ENCODE measurements at regions not wholly inside any gene's neighbourhood (a gene's known extent, or its start where the extent isn't known, plus 50 kb on each side); places are given as distances from the start of the nearest gene placed in this dataset.

DNA sequence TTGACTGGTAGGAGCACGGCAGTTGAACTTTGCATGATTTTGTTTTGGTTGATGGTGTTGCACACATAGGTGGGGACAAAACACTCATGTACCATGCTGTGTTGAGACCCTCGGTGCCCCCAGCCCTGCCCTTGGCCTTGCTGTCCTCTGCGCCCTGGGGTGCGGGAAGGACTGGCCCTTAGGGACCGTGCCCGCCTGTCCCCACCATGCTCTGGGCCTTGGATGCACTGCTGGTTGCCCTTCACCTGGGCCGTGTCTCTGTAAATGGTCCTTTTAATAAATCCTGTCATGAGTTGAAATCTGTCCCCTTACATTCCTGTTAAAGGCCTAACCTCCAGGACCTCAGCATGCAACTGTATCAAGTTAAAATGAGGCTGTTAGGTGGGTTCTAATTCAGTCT is 102.3 kb upstream of the ANO1 start:
- Histone ChIP-seq H3K4me1 (ENCODE audit: control insufficient read depth, insufficient read depth, low read length) (peaks cover 5% of the 10 kb centered on the region), H3K36me3 (ENCODE audit: control insufficient read depth, insufficient read depth, low read length, severe bottlenecking) (no peaks in the 10 kb centered on the region), H3K4me3 (ENCODE audit: low read length) (no peak overlapping the region), H3K9ac (ENCODE audit: low read length) (no peak overlapping the region), H3K27me3 (replicated peaks; ENCODE audit: control insufficient read depth, insufficient read depth, low read length) (peaks cover 56% of the 10 kb centered on the region), H3K9me3 (ENCODE audit: control insufficient read depth, low read length) (peaks cover under 1% of the 10 kb centered on the region)
- DNase-seq (ENCODE audit: low read depth): no peak

DNA sequence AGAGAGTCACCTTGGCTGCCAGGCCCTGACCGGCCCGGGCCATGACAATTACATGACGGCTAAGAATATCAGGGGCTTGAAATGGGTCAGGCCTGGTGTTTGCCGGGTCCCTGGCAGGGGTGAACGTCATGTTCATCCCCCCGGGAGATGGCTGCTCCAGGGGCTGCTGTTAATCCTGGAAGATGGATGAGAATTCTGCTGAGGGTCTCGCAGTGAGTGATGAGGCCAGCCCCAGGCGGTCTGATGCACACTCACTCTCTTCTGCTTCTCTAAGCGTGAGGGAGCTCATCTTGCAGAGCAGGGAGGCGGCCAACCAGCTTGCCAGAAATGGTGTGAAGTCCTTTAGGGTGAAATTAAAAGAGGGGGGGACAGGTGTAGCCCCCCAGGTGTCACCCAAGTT is 101.3 kb upstream of the ANO1 start:
- DNase-seq (ENCODE audit: low read depth): no peak
- Histone ChIP-seq H3K27me3 (replicated peaks; ENCODE audit: control insufficient read depth, insufficient read depth, low read length) (peaks cover 57% of the 10 kb centered on the region), H3K36me3 (ENCODE audit: control insufficient read depth, insufficient read depth, low read length, severe bottlenecking) (no peaks in the 10 kb centered on the region), H3K4me1 (ENCODE audit: control insufficient read depth, insufficient read depth, low read length) (peaks cover 5% of the 10 kb centered on the region), H3K9ac (ENCODE audit: low read length) (no peak overlapping the region), H3K9me3 (ENCODE audit: control insufficient read depth, low read length) (no peaks in the 10 kb centered on the region), H3K4me3 (ENCODE audit: low read length) (no peak overlapping the region)

DNA sequence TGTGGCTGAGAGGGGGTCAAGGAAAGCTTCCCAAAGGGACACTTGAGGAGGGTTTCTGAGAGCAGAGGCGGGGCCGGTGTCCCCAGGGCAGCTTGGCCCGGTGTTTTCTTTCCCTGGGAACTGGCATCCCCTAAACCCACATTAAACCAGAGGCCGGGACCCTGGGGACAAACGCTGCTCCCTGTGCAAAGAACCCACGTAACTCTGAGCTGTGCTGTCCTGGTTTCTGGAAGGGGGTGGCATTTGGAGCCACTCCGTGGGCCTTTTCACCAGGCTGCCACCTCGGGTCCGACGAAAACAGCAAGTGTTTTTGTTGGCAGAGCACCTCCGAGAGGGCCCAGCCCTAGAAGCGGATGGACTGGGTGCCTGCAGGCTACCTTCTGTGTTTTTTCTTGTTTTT is 100.2 kb upstream of the ANO1 start:
- H3K27me3 ChIP-seq (replicated peaks; ENCODE audit: control insufficient read depth, insufficient read depth, low read length): peaks cover 60% of the 10 kb centered on the region

DNA sequence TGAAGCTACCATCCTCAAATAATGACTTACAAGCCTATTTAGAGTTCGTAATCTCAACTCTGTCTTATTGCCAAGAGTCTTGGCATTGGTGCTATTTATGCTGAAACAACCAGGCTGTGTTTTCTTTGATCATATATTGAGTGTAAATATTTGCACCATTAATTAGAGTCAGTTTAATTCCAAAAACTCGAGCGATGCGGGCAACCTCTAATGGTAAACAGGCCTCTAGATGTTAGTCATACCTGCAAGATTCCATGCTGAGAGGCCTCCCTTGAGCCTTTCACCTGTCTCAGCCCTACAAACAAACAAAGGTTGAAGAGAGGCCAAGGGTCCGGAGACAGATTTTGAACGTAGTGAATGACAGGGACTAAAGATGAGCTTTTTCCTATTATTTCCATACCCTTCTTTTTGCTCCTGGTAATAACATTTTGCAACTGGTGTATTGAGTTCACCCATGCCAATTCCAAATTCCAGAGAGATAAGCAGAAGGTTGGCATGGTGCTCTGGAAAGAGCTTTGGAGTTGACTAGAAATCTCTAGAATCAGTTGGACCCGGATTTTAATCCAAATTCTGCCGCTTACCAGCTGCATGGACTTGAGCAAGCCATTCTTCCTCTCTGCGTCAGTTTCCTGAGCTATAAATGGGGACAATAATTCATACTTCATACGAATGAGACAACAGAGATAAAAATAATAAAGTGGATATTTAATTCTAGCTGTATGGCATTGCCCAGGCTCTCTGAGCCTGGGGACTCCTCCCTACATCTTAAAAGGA is 99.1 kb upstream of the ANO1 start:
- no peaks in the 10 kb centered on the region for H3K9me3 ChIP-seq (ENCODE audit: control insufficient read depth, low read length)

More for the DNA sequence above, 100.2 kb upstream of the ANO1 start:
- Histone ChIP-seq H3K4me3 (ENCODE audit: low read length) (no peak overlapping the region), H3K9me3 (ENCODE audit: control insufficient read depth, low read length) (no peaks in the 10 kb centered on the region), H3K4me1 (ENCODE audit: control insufficient read depth, insufficient read depth, low read length) (peaks cover 5% of the 10 kb centered on the region), H3K9ac (ENCODE audit: low read length) (no peak overlapping the region), H3K36me3 (ENCODE audit: control insufficient read depth, insufficient read depth, low read length, severe bottlenecking) (no peaks in the 10 kb centered on the region)
- no peak for DNase-seq (ENCODE audit: low read depth)

DNA sequence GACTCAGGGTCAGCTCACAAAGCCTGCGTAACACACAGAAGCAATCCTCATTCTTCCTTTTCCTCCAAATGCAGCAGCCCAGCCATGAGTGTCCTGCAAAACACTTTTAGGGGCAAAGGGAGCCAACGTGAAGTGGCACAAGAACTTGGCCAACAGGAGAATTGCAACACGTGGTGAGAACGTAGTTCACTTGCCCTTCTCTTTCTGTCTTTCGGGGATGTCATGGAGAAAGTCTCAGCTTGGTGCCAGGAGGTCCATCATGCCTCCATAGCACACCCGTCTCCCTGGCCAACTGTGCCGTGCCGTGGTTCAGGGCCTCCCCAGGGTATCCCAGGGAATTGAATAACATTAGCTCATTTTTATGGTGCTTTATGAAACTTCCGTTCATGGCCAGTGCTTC is 98.5 kb upstream of the ANO1 start:
- peaks cover 5% of the 10 kb centered on the region for H3K4me1 ChIP-seq (ENCODE audit: control insufficient read depth, insufficient read depth, low read length)
- DNase-seq (ENCODE audit: low read depth): no peak
- H3K9ac ChIP-seq (ENCODE audit: low read length): no peak overlapping the region
- no peak overlapping the region for H3K4me3 ChIP-seq (ENCODE audit: low read length)
- no peaks in the 10 kb centered on the region for H3K36me3 ChIP-seq (ENCODE audit: control insufficient read depth, insufficient read depth, low read length, severe bottlenecking)
- peaks cover 71% of the 10 kb centered on the region for H3K27me3 ChIP-seq (replicated peaks; ENCODE audit: control insufficient read depth, insufficient read depth, low read length)
- no peaks in the 10 kb centered on the region for H3K9me3 ChIP-seq (ENCODE audit: control insufficient read depth, low read length)

More for the DNA sequence above, 99.1 kb upstream of the ANO1 start:
- H3K4me1 ChIP-seq (ENCODE audit: control insufficient read depth, insufficient read depth, low read length): peaks cover 5% of the 10 kb centered on the region
- no peak overlapping the region for H3K9ac ChIP-seq (ENCODE audit: low read length)
- DNase-seq (ENCODE audit: low read depth): no peak
- no peak overlapping the region for H3K4me3 ChIP-seq (ENCODE audit: low read length)
- no peaks in the 10 kb centered on the region for H3K36me3 ChIP-seq (ENCODE audit: control insufficient read depth, insufficient read depth, low read length, severe bottlenecking)
- peaks cover 70% of the 10 kb centered on the region for H3K27me3 ChIP-seq (replicated peaks; ENCODE audit: control insufficient read depth, insufficient read depth, low read length)

DNA sequence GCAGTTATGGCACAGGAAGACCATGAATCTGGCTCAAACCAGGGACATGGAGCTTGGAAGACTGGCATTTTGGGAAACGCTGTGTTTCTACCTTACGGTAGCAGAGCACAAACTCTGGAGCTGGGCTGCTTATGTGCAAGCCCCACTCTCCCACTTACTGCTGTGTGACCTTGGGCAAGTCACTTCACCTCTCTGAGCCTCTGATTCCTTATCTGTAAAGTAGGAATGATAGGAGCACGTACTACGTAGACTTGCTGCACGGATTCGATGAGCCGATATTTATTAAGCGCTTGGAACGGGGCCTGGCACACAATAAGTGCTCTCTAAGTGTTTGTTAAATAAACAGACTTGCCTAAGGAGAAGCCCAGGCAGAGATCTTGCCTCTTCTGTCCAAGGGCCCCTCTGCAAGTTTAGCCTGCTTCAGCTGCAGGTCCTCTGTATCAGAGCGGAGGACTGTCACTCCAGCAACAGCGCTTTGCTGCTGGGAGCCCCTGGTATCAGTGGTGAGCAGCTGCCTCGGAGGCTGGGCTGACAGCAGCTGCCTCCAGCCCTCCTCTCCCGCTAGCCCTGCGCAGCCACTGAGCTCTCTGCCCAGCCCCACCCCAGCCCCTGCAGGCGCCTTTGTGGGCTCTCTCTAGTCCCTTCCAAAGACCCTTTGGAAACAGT is 96.9 kb upstream of the ANO1 start:
- Histone ChIP-seq H3K9ac (ENCODE audit: low read length) (no peak overlapping the region), H3K9me3 (ENCODE audit: control insufficient read depth, low read length) (no peaks in the 10 kb centered on the region), H3K4me3 (ENCODE audit: low read length) (no peak overlapping the region), H3K4me1 (ENCODE audit: control insufficient read depth, insufficient read depth, low read length) (peaks cover 5% of the 10 kb centered on the region), H3K27me3 (replicated peaks; ENCODE audit: control insufficient read depth, insufficient read depth, low read length) (peaks cover 68% of the 10 kb centered on the region), H3K36me3 (ENCODE audit: control insufficient read depth, insufficient read depth, low read length, severe bottlenecking) (no peaks in the 10 kb centered on the region)
- DNase-seq (ENCODE audit: low read depth): no peak

DNA sequence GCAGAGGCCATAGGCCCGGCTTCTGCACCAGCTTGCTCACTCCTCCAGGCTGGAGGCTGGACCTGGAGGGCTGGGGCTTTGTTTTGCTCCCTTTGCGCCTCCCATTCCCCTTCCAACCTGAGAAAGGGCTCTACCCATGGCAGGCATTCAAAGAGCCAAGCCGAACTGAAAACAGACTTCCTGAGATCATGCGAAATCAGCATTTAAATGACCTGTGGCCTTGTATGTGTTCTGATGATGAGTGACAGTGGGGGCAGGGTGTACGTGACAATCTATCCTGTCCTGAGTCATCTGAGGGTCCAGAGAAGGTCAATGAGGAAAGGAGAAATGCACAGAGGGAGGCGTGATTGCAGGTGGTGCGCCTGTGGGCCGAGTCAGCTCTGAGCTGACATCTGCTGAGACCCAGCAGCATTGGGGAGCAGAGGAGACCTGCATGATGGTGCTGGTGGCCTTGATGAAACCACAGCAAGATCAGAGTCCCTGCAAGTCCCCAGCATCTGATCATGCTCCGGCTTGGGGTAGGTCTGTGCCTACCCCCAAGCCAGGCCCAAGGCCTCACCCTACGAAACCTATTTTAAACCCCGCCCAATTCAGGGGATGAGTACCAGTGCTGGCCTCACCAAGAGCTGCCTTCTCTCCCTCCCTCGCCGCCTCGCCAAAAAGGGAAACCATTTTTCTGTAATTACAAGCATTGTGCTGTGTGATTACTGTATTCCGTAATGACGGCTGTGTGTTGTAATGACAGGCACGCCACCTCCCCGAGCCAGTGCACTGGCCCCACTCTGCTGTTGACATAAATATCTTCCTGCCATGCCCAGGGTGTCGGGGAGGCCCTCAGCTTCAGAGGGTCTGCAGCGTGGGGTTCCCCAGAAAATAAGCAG is 95.2 kb upstream of the ANO1 start:
- no peaks in the 10 kb centered on the region for H3K36me3 ChIP-seq (ENCODE audit: control insufficient read depth, insufficient read depth, low read length, severe bottlenecking)
- no peak for DNase-seq (ENCODE audit: low read depth)
- H3K27me3 ChIP-seq (replicated peaks; ENCODE audit: control insufficient read depth, insufficient read depth, low read length): peaks cover 74% of the 10 kb centered on the region

DNA sequence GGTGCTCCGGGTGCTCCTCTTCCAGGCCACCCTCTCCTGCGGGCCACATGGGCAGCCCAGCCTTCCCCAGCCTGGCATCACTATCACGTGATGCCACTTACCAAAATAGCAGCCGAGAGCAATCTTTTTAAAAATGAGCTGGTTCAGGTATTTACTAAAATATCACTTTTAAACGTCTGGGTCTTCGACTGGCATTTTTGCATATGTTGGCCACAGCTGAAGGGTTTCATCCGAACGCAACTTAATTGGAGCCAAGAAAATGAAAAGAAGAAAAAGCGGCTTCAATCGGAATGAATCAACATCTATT is 94.6 kb upstream of the ANO1 start:
- peaks cover 68% of the 10 kb centered on the region for H3K27me3 ChIP-seq (replicated peaks; ENCODE audit: control insufficient read depth, insufficient read depth, low read length)

More for the DNA sequence above, 95.2 kb upstream of the ANO1 start:
- H3K4me3 ChIP-seq (ENCODE audit: low read length): no peak overlapping the region
- H3K9ac ChIP-seq (ENCODE audit: low read length): no peak overlapping the region
- H3K9me3 ChIP-seq (ENCODE audit: control insufficient read depth, low read length): no peaks in the 10 kb centered on the region
- H3K4me1 ChIP-seq (ENCODE audit: control insufficient read depth, insufficient read depth, low read length): peaks cover 5% of the 10 kb centered on the region

DNA sequence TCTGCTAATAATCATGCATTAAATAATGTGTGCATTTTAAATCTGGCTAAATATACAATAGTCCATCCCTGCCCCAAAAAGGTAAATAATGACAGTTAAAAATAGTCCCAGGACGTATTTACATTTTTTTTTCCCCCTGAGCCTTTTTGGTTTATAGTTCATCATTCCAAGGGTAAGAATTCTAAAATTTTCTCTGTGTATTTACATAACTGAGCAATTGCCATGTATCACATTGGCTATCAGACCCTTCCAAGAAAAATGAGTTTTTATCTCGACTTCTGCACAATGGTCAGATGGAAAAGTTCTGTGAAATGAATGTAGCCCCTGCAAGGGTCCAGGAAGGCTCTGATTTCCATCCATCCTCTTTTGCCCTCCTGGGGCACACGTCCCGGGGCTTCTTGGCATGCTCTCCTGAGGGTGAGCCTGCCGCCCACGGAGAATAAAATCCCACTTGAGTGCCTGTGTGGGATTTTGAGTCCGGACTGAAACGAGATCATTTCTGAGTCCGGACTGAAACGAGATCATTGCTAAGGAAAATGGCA is 94.1 kb upstream of the ANO1 start:
- no peak overlapping the region for H3K9ac ChIP-seq (ENCODE audit: low read length)
- H3K27me3 ChIP-seq (replicated peaks; ENCODE audit: control insufficient read depth, insufficient read depth, low read length): peaks cover 65% of the 10 kb centered on the region
- no peaks in the 10 kb centered on the region for H3K36me3 ChIP-seq (ENCODE audit: control insufficient read depth, insufficient read depth, low read length, severe bottlenecking)
- no peak overlapping the region for H3K4me3 ChIP-seq (ENCODE audit: low read length)
- DNase-seq (ENCODE audit: low read depth): no peak
- H3K9me3 ChIP-seq (ENCODE audit: control insufficient read depth, low read length): no peaks in the 10 kb centered on the region
- H3K4me1 ChIP-seq (ENCODE audit: control insufficient read depth, insufficient read depth, low read length): peaks cover 3% of the 10 kb centered on the region

More for the DNA sequence above, 94.6 kb upstream of the ANO1 start:
- Histone ChIP-seq H3K9me3 (ENCODE audit: control insufficient read depth, low read length) (no peaks in the 10 kb centered on the region), H3K4me3 (ENCODE audit: low read length) (no peak overlapping the region), H3K9ac (ENCODE audit: low read length) (no peak overlapping the region), H3K4me1 (ENCODE audit: control insufficient read depth, insufficient read depth, low read length) (peaks cover 5% of the 10 kb centered on the region), H3K36me3 (ENCODE audit: control insufficient read depth, insufficient read depth, low read length, severe bottlenecking) (no peaks in the 10 kb centered on the region)
- DNase-seq (ENCODE audit: low read depth): no peak

DNA sequence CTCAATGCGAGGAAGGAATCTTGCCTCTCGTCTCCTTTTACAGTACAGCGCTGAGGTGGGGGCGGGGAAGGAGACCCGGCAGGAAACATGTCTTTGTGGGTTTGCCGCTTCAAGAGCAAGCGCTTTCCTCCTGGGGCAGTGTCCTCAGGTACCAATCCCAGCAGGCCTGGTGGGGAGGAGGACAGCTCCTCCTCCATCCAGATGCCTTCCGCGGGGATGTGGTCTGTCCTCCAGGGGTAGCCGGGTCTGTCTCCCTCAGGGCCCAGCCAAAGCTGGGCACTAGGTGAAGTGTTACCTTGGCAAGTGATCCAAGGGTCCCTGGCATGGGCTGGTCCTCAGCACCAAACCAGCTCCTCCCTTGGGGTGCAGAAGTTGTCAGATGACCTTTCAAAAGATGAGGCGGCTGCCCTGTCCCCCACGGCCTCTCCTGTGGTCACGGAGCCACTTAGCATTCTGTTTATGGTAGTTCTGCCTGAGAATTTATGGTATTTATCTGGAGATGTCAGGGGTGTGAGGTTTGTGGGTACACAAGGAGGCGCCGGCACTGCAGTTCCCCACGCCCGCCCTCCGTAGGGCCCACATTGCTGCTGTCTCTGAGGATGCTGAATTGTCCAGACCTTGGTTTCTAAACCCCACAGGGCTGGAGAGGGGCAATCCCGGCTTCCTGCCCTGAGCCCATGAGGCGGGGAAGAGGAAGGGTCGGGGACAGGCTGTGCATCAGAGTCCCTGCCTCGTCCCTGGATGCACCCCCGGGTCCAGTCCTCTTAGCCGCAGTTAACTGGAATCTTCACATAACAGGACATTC is 93.5 kb upstream of the ANO1 start:
- no peak for DNase-seq (ENCODE audit: low read depth)

More for the DNA sequence above, 93.5 kb upstream of the ANO1 start:
- Histone ChIP-seq H3K4me1 (ENCODE audit: control insufficient read depth, insufficient read depth, low read length) (no peaks in the 10 kb centered on the region), H3K36me3 (ENCODE audit: control insufficient read depth, insufficient read depth, low read length, severe bottlenecking) (no peaks in the 10 kb centered on the region), H3K9ac (ENCODE audit: low read length) (no peak overlapping the region), H3K27me3 (replicated peaks; ENCODE audit: control insufficient read depth, insufficient read depth, low read length) (peaks cover 65% of the 10 kb centered on the region), H3K9me3 (ENCODE audit: control insufficient read depth, low read length) (no peaks in the 10 kb centered on the region), H3K4me3 (ENCODE audit: low read length) (no peak overlapping the region)

Measured in adipocyte (in vitro differentiated cells).